B cell (primary cell): ENCODE measurements at regions not wholly inside any gene's neighbourhood (a gene's known extent, or its start where the extent isn't known, plus 50 kb on each side); places are given as distances from the start of the nearest gene placed in this dataset.

Experiments
- ATAC-seq: fragments of 200-7000 bp; cut with Tn5 transposase; one replicate; pipeline ENCODE4 v1.10.0; 2021; ENCODE audit warnings: low read depth, mild to moderate bottlenecking, moderate number of reproducible peaks, moderate library complexity
- CTCF ChIA-PET: fragments of 350-600 bp; sonication (Branson Sonifier 250); formaldehyde crosslinking; loops from one replicate; lab custom pipeline; 2021; ENCODE audit warnings: antibody characterized with exemption, inconsistent platforms; lab: Charles Lee
- POLR2A ChIA-PET: fragments of 350-600 bp; sonication (Branson Sonifier 250); formaldehyde crosslinking; loops from one replicate; lab custom pipeline; 2021; ENCODE audit warnings: antibody characterized with exemption; lab: Charles Lee
- DNase-seq: peaks from one replicate; pipeline ENCODE4 v3.0.0; 2013
- H2AFZ ChIP-seq: 2 replicates; pipeline ENCODE4 v1.6.1; 2012; ENCODE audit warnings: mild to moderate bottlenecking, low read depth, low read length; ENCODE audit not compliant: insufficient read depth, poor library complexity, severe bottlenecking
- H3K27ac ChIP-seq, 2 donors: 1 replicate in 1 of 2; 2 replicates in 1 of 2; pipeline ENCODE4 v1.5.1; 2012 to 2013; ENCODE audit warnings: low read length in 2 of 2, mild to moderate bottlenecking in 2 of 2, moderate library complexity in 1 of 2
- H3K27me3 ChIP-seq, 4 experiments: fragments of 200-600 bp in 1 of 4; sonication (generic) in 1 of 4; replicated peaks in 1 of 4; 1 replicate in 2 of 4; 2 replicates in 2 of 4; pipeline versions ENCODE4 v1.6.1 to v1.7.0; 2013 to 2016; ENCODE audit warnings: low read length in 3 of 4, mild to moderate bottlenecking in 2 of 4, mixed read lengths in 1 of 4, moderate library complexity in 1 of 4; ENCODE audit not compliant: insufficient read depth in 4 of 4, control insufficient read depth in 3 of 4; ENCODE audit errors: control extremely low read depth in 1 of 4
- H3K36me3 ChIP-seq, 2 experiments: replicated peaks in 1 of 2; 1 replicate in 1 of 2; 2 replicates in 1 of 2; pipeline versions ENCODE4 v1.6.1 to v1.7.1; 2013; ENCODE audit warnings: low read length in 1 of 2; ENCODE audit not compliant: insufficient read depth in 2 of 2, control insufficient read depth in 1 of 2; ENCODE audit errors: control extremely low read depth in 1 of 2, extremely low read depth in 1 of 2
- H3K4me1 ChIP-seq, 2 donors: fragments of 200-600 bp in 1 of 2; sonication (generic) in 1 of 2; 1 replicate in 1 of 2; 2 replicates in 1 of 2; pipeline versions ENCODE4 v1.5.1 to v1.6.1; 2013 to 2017; ENCODE audit warnings: low read length in 2 of 2; ENCODE audit not compliant: control insufficient read depth in 2 of 2, insufficient read depth in 2 of 2
- H3K4me2 ChIP-seq: replicated peaks from 2 replicates; pipeline ENCODE3; 2012; ENCODE audit warnings: mild to moderate bottlenecking, low read depth, low read length; ENCODE audit not compliant: poor library complexity, severe bottlenecking
- H3K4me3 ChIP-seq, 5 experiments: fragments of 200-600 bp in 1 of 5; sonication (generic) in 1 of 5; 1 replicate in 3 of 5; 2 replicates in 2 of 5; pipeline versions ENCODE4 v1.5.1 to v1.7.0; 2011 to 2016; ENCODE audit warnings: low read length in 4 of 5, mild to moderate bottlenecking in 4 of 5, low read depth in 2 of 5, control low read depth in 1 of 5, moderate library complexity in 1 of 5; ENCODE audit not compliant: insufficient read depth in 1 of 5; ENCODE audit errors: control extremely low read depth in 1 of 5, extremely low read depth in 1 of 5
- H3K79me2 ChIP-seq: fragments of 200-600 bp; sonication (generic); one replicate; pipeline ENCODE4 v1.6.0; 2016; ENCODE audit warnings: low read length; ENCODE audit not compliant: control insufficient read depth, insufficient read depth
- H3K9ac ChIP-seq: fragments of 200-600 bp; sonication (generic); 2 replicates; pipeline ENCODE4 v1.6.1; 2017; ENCODE audit warnings: mild to moderate bottlenecking, low read length, moderate library complexity
- H3K9me3 ChIP-seq, 3 donors: one replicate each; pipeline versions ENCODE4 v1.6.1 to v1.7.1; 2013; ENCODE audit warnings: low read length in 2 of 3; ENCODE audit not compliant: control insufficient read depth in 2 of 3, insufficient read depth in 1 of 3; ENCODE audit errors: control extremely low read depth in 1 of 3
- H4K20me1 ChIP-seq: 2 replicates; pipeline ENCODE4 v1.6.0; 2012; ENCODE audit warnings: mild to moderate bottlenecking, low read length; ENCODE audit not compliant: insufficient read depth, control insufficient read depth, poor library complexity, severe bottlenecking
- H3K27ac Mint-ChIP-seq: one replicate; pipeline ENCODE4 v1.8.0; 2021; ENCODE audit warnings: mixed read lengths
- H3K27me3 Mint-ChIP-seq: one replicate; pipeline ENCODE4 v1.8.0; 2021; ENCODE audit warnings: mixed read lengths
- H3K4me1 Mint-ChIP-seq: one replicate; pipeline ENCODE4 v1.8.0; 2021; ENCODE audit warnings: mixed read lengths
- H3K4me3 Mint-ChIP-seq: one replicate; pipeline ENCODE4 v1.8.0; 2021; ENCODE audit warnings: mixed read lengths
- H3K9me3 Mint-ChIP-seq: one replicate; pipeline ENCODE4 v1.8.0; 2022; ENCODE audit warnings: mixed read lengths; ENCODE audit not compliant: insufficient read depth
- EZH2 ChIP-seq: IDR thresholded peaks from 2 replicates; pipeline ENCODE4 v1.6.1; 2012; ENCODE audit warnings: borderline replicate concordance, low read depth, mild to moderate bottlenecking, moderate library complexity, low read length; ENCODE audit not compliant: insufficient read depth, poor library complexity, severe bottlenecking
- WGBS: methylation state at CpG from one replicate; pipeline ENCODE4 v1.1.5; 2013; ENCODE audit warnings: missing lambda C conversion rate; ENCODE audit not compliant: insufficient coverage; 5-methylcytosine and 5-hydroxymethylcytosine counted together
- intact Hi-C: fragments of 100-400 bp; cut with micrococcal nuclease; formaldehyde crosslinking; loops from one replicate; pipeline ENCODE4 v1.10.0; 2022
- TF ChIP-seq, protein P1 (sequence below): fragments of 200-600 bp; IDR thresholded peaks from one replicate; pipeline ENCODE4 v1.8.0; 2022; ENCODE audit warnings: antibody characterized with exemption, mild to moderate bottlenecking

DNA sequence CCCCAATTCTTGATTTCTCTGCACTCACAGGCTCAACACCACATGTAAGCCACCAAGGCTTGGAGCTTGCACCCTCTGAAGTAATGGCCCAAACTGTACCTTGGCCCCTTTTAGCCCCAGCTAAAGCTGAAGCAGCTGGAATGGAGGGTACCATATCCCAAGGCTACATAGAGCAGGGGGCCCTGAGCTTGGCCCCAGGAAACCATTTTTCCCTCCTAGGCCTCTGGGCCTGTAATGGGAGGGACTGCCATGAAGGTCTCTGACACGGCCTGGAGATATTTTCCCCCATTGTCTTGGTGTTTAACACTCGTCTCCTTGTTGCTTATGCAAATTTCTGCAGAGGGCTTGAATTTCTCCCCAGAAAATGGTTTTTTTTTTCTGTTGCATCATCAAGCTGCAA, 69.7 kb downstream of the SKA1 start:
- 67% methylated on average over 2 of the region's 2 CpGs for whole genome bisulfite sequencing
- Histone ChIP-seq H3K27me3 (no peaks in the 10 kb centered on the region), H3K4me3 (no peak overlapping the region), H3K4me1 (no peaks in the 10 kb centered on the region), H3K36me3 (no peaks in the 10 kb centered on the region), H3K9me3 (peaks cover 0 to 18% (median 8%) of the 10 kb centered on the region in 3 donors), H2AFZ (no peak overlapping the region), H3K79me2 (no peaks in the 10 kb centered on the region), H3K4me2 (no peak overlapping the region), H3K27ac (no peak overlapping the region), H3K9ac (no peak overlapping the region), H4K20me1 (no peaks in the 10 kb centered on the region)
- Mint-ChIP-seq H3K4me1 (no peaks in the 10 kb centered on the region), H3K27me3 (peaks cover 18% of the 10 kb centered on the region), H3K9me3 (peaks cover 4% of the 10 kb centered on the region), H3K27ac (no peak overlapping the region), H3K4me3 (no peak overlapping the region)
- ChIA-PET CTCF (no interaction called here), POLR2A (no interaction called here)
- intact Hi-C loops, result no loop called here
- ATAC-seq (no peak), DNase-seq (no peak)
- TF ChIP-seq, protein P1, sequence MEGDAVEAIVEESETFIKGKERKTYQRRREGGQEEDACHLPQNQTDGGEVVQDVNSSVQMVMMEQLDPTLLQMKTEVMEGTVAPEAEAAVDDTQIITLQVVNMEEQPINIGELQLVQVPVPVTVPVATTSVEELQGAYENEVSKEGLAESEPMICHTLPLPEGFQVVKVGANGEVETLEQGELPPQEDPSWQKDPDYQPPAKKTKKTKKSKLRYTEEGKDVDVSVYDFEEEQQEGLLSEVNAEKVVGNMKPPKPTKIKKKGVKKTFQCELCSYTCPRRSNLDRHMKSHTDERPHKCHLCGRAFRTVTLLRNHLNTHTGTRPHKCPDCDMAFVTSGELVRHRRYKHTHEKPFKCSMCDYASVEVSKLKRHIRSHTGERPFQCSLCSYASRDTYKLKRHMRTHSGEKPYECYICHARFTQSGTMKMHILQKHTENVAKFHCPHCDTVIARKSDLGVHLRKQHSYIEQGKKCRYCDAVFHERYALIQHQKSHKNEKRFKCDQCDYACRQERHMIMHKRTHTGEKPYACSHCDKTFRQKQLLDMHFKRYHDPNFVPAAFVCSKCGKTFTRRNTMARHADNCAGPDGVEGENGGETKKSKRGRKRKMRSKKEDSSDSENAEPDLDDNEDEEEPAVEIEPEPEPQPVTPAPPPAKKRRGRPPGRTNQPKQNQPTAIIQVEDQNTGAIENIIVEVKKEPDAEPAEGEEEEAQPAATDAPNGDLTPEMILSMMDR, result no peak
- TF ChIP-seq EZH2, result no peak

DNA sequence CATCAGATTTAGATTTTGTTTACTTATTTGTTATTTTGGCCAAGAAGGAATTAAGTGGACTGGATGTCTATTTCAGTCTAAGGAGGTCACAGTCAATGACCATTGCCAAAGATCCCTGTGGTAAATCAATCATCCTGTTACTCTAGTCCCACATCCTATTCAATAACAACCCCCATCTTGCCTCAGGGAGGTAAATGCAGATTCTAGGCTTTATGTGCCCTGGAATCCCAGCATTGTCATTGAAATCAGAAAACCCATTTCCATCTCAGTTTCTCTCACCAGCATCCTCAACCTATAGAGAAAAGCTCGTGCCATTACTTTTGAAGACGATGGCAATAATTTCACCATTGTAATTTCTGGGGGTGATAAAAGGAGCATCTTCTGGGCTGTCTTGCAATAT, 71.8 kb downstream of the SKA1 start:
- ChIA-PET POLR2A (no interaction called here), CTCF (no interaction called here)
- peaks cover 4% of the 10 kb centered on the region for H3K9me3 Mint-ChIP-seq
- Histone ChIP-seq H3K4me1 (no peaks in the 10 kb centered on the region), H3K27ac (no peak overlapping the region), H3K9ac (no peak overlapping the region), H3K79me2 (no peaks in the 10 kb centered on the region), H3K27me3 (no peaks in the 10 kb centered on the region), H2AFZ (no peak overlapping the region), H3K4me2 (no peak overlapping the region), H3K36me3 (no peaks in the 10 kb centered on the region), H3K9me3 (peaks cover 0 to 18% (median 8%) of the 10 kb centered on the region in 3 donors), H3K4me3 (no peak overlapping the region), H4K20me1 (no peaks in the 10 kb centered on the region)
- ATAC-seq (no peak), DNase-seq (no peak)
- intact Hi-C loops, result no loop called here
- no peaks in the 10 kb centered on the region for H3K4me1 Mint-ChIP-seq
- peaks cover 12% of the 10 kb centered on the region for H3K27me3 Mint-ChIP-seq
- WGBS, result no CpG with 5 or more reads among the region's 2 CpGs
- H3K27ac Mint-ChIP-seq, result no peak overlapping the region
- TF ChIP-seq, protein P1, result no peak
- TF ChIP-seq EZH2, result no peak
- no peak overlapping the region for H3K4me3 Mint-ChIP-seq
